Activated CD8-positive, alpha-beta T cell treated with anti-CD3 and anti-CD28 coated beads, Interleukin-2, amount 10 ng/mL, durations not matched to agents 7 days and 5 days (primary cell): ENCODE measurements at regions not wholly inside any gene's neighbourhood (a gene's known extent, or its start where the extent isn't known, plus 50 kb on each side); places are given as distances from the start of the nearest gene placed in this dataset.
"Not testable (repeated sequence)": the region's sequence is repeated elsewhere in the genome, so short reads cannot be mapped to it uniquely, and the experiment has no call there.

ENCODE experiments used
- ATAC-seq: fragments of 150-1000 bp; cut with Tn5 transposase; one replicate; pipeline ENCODE4 v1.10.0; 2021; ENCODE audit warnings: moderate library complexity
- CTCF ChIA-PET: fragments of 350-600 bp; sonication (Branson Sonifier 250); formaldehyde crosslinking; loops from one replicate; lab custom pipeline; 2021; ENCODE audit warnings: antibody characterized with exemption; lab: Charles Lee
- POLR2A ChIA-PET: fragments of 350-600 bp; sonication (Branson Sonifier 250); formaldehyde crosslinking; loops from one replicate; lab custom pipeline; 2021; ENCODE audit warnings: antibody characterized with exemption; lab: Charles Lee
- DNase-seq: peaks from one replicate; pipeline ENCODE4 v3.0.0-alpha.2; 2020
- H3K27ac Mint-ChIP-seq: one replicate; pipeline ENCODE4 v1.8.0; 2021; ENCODE audit warnings: mild to moderate bottlenecking, mixed read lengths
- H3K27me3 Mint-ChIP-seq: one replicate; pipeline ENCODE4 v1.8.0; 2021; ENCODE audit warnings: low read depth, mixed read lengths
- H3K36me3 Mint-ChIP-seq: one replicate; pipeline ENCODE4 v1.8.0; 2021; ENCODE audit warnings: low read depth, mixed read lengths
- H3K4me1 Mint-ChIP-seq: one replicate; pipeline ENCODE4 v1.8.0; 2021; ENCODE audit warnings: low read depth, mixed read lengths
- H3K4me3 Mint-ChIP-seq: one replicate; pipeline ENCODE4 v1.8.0; 2021; ENCODE audit warnings: mild to moderate bottlenecking, mixed read lengths
- H3K9me3 Mint-ChIP-seq: one replicate; pipeline ENCODE4 v1.8.0; 2022; ENCODE audit warnings: mixed read lengths; ENCODE audit not compliant: insufficient read depth

GRCh38 chr13:50757008-50757407, 86.5 kb downstream of the DLEU7 start:
- Mint-ChIP-seq H3K36me3 (peaks cover 3% of the 10 kb centered on the region), H3K27ac (no peak overlapping the region), H3K4me3 (no peak overlapping the region), H3K27me3 (peaks cover 2% of the 10 kb centered on the region), H3K4me1 (peaks cover 24% of the 10 kb centered on the region), H3K9me3 (peaks cover 4% of the 10 kb centered on the region)
- DNase-seq, result no peak
- ATAC-seq, result no peak
- ChIA-PET POLR2A (no interaction called here), CTCF (no interaction called here)

- DNase-seq (no peak), ATAC-seq (no peak)
- H3K9me3 Mint-ChIP-seq, result peaks cover 4% of the 10 kb centered on the region
- no peak overlapping the region for H3K27ac Mint-ChIP-seq
- H3K4me1 Mint-ChIP-seq, result peaks cover 15% of the 10 kb centered on the region
- peaks cover 2% of the 10 kb centered on the region for H3K27me3 Mint-ChIP-seq
- peaks cover 3% of the 10 kb centered on the region for H3K36me3 Mint-ChIP-seq
- POLR2A ChIA-PET, result no interaction called here
- no peak overlapping the region for H3K4me3 Mint-ChIP-seq
- CTCF ChIA-PET, result interaction anchor here (1.5 kb wide), 1 partner anchor 311 kb away, joined by 5 read pairs; no protein-coding TSS in a partner anchor
Measured at GRCh38 chr13:50758796-50759195, 84.7 kb downstream of the DLEU7 start.

- POLR2A ChIA-PET, result no interaction called here
- no peak for ATAC-seq
- Mint-ChIP-seq H3K4me1 (peaks cover 13% of the 10 kb centered on the region), H3K27ac (no peak overlapping the region), H3K27me3 (peaks cover 4% of the 10 kb centered on the region), H3K9me3 (peaks cover 4% of the 10 kb centered on the region), H3K36me3 (peaks cover 3% of the 10 kb centered on the region), H3K4me3 (no peak overlapping the region)
- DNase-seq, result no peak
- CTCF ChIA-PET, result no interaction called here
Measured at GRCh38 chr13:50760751-50761150, 82.7 kb downstream of the DLEU7 start.

GRCh38 chr13:50761406-50761805, 82.1 kb downstream of the DLEU7 start:
- ChIA-PET POLR2A (no interaction called here), CTCF (no interaction called here)
- Mint-ChIP-seq H3K4me3 (no peak overlapping the region), H3K36me3 (peaks cover 3% of the 10 kb centered on the region), H3K9me3 (peaks cover 4% of the 10 kb centered on the region), H3K27ac (no peak overlapping the region), H3K27me3 (peaks cover 4% of the 10 kb centered on the region), H3K4me1 (peaks cover 8% of the 10 kb centered on the region)
- DNase-seq (no peak), ATAC-seq (no peak)

- DNase-seq (no peak), ATAC-seq (no peak)
- Mint-ChIP-seq H3K4me1 (peaks cover 6% of the 10 kb centered on the region), H3K9me3 (no peaks in the 10 kb centered on the region), H3K4me3 (no peak overlapping the region), H3K27ac (no peak overlapping the region), H3K36me3 (no peaks in the 10 kb centered on the region), H3K27me3 (peaks cover 4% of the 10 kb centered on the region)
- ChIA-PET CTCF (no interaction called here), POLR2A (no interaction called here)
Measured at GRCh38 chr13:50762969-50763567, 80.4 kb downstream of the DLEU7 start.

- Mint-ChIP-seq H3K36me3 (no peaks in the 10 kb centered on the region), H3K4me3 (no peak overlapping the region), H3K27ac (no peak overlapping the region), H3K27me3 (peaks cover 13% of the 10 kb centered on the region), H3K9me3 (no peaks in the 10 kb centered on the region), H3K4me1 (peaks cover 3% of the 10 kb centered on the region)
- DNase-seq (no peak), ATAC-seq (no peak)
- POLR2A ChIA-PET, result no interaction called here
- CTCF ChIA-PET, result no interaction called here
Measured at GRCh38 chr13:50766013-50766412, 77.5 kb downstream of the DLEU7 start.

GRCh38 chr13:50766695-50767094, 76.8 kb downstream of the DLEU7 start:
- H3K36me3 Mint-ChIP-seq, result no peaks in the 10 kb centered on the region
- no peaks in the 10 kb centered on the region for H3K4me1 Mint-ChIP-seq
- H3K4me3 Mint-ChIP-seq, result no peak overlapping the region
- peaks cover 19% of the 10 kb centered on the region for H3K27me3 Mint-ChIP-seq
- no peaks in the 10 kb centered on the region for H3K9me3 Mint-ChIP-seq
- no peak for DNase-seq
- ChIA-PET CTCF (no interaction called here), POLR2A (no interaction called here)
- H3K27ac Mint-ChIP-seq, result no peak overlapping the region
- ATAC-seq, result no peak

- Mint-ChIP-seq H3K9me3 (peaks cover 11% of the 10 kb centered on the region), H3K27me3 (peaks cover 26% of the 10 kb centered on the region)
- H3K4me1 Mint-ChIP-seq, POLR2A ChIA-PET, ATAC-seq, H3K27ac Mint-ChIP-seq, H3K36me3 Mint-ChIP-seq, H3K4me3 Mint-ChIP-seq, DNase-seq, CTCF ChIA-PET: not testable (repeated sequence)
Measured at GRCh38 chr13:50772881-50773280, 70.6 kb downstream of the DLEU7 start.
